Hepatocyte (in vitro differentiated cells): ENCODE measurements at regions not wholly inside any gene's neighbourhood (a gene's known extent, or its start where the extent isn't known, plus 50 kb on each side); places are given as distances from the start of the nearest gene placed in this dataset.

Experiments
- EZH2 ChIP-seq: fragments of 200-600 bp; sonication (generic); IDR thresholded peaks from 2 replicates; pipeline ENCODE4 v1.6.1; 2016; ENCODE audit warnings: antibody characterized with exemption, mild to moderate bottlenecking, borderline replicate concordance
- TF ChIP-seq, protein P1 (sequence below): fragments of 200-600 bp; sonication (generic); IDR thresholded peaks from 2 replicates; pipeline ENCODE4 v1.5.1; 2016; ENCODE audit warnings: antibody characterized with exemption, mild to moderate bottlenecking; ENCODE audit not compliant: poor library complexity

DNA sequence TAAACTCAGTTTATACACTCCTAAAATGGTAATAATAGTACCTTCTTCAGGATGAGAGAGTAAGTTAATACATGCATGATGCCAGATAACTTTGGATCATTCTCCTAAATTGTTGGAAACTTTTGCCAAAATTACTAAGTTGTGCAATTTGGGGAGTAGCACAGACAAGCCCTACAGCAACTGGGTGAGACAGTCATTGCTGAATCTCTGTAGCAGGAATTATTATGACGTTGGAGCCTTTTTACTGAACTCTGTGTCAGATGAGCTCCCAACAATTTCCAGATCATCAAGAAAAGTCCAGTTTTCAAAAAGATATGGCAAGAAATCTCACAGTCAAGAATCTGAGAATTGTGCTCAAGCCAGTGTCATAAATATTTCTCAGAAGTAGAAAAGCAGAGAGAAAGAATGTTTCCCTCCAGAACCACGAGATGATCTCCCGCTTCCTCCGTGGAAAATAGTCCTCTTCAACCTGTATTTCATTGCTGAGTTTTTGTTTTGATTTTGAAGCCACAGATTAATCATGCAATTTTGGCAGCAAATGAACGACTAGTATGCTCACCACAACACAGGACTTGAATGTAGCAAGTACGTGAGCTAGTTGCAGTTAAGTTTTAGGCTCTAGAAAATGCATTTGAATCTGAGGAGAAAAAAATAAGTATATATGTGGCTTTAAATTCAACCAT is 485.4 kb downstream of the CNTN6 start:
- TF ChIP-seq, protein P1, sequence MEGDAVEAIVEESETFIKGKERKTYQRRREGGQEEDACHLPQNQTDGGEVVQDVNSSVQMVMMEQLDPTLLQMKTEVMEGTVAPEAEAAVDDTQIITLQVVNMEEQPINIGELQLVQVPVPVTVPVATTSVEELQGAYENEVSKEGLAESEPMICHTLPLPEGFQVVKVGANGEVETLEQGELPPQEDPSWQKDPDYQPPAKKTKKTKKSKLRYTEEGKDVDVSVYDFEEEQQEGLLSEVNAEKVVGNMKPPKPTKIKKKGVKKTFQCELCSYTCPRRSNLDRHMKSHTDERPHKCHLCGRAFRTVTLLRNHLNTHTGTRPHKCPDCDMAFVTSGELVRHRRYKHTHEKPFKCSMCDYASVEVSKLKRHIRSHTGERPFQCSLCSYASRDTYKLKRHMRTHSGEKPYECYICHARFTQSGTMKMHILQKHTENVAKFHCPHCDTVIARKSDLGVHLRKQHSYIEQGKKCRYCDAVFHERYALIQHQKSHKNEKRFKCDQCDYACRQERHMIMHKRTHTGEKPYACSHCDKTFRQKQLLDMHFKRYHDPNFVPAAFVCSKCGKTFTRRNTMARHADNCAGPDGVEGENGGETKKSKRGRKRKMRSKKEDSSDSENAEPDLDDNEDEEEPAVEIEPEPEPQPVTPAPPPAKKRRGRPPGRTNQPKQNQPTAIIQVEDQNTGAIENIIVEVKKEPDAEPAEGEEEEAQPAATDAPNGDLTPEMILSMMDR, result no peak
- no peak for TF ChIP-seq EZH2
